ENCODE measurements at regions not wholly inside any gene's neighbourhood (a gene's known extent, or its start where the extent isn't known, plus 50 kb on each side); places are given as distances from the start of the nearest gene placed in this dataset.

- no peaks in the 10 kb centered on the region for H3K4me1 Mint-ChIP-seq (ENCODE audit: low read depth)
- no peak overlapping the region for H3K27ac Mint-ChIP-seq
- H3K4me3 Mint-ChIP-seq: no peak overlapping the region
- no peaks in the 10 kb centered on the region for H3K27me3 Mint-ChIP-seq
- no peaks in the 10 kb centered on the region for H3K36me3 Mint-ChIP-seq (ENCODE audit: low read depth)
- H3K9me3 Mint-ChIP-seq: peaks cover 35% of the 10 kb centered on the region
- intact Hi-C loops (cut with micrococcal nuclease): no loop called here
These were observed 933.0 kb upstream of the LCORL start for GRCh38 chr4:18954538-18954937.

DNA sequence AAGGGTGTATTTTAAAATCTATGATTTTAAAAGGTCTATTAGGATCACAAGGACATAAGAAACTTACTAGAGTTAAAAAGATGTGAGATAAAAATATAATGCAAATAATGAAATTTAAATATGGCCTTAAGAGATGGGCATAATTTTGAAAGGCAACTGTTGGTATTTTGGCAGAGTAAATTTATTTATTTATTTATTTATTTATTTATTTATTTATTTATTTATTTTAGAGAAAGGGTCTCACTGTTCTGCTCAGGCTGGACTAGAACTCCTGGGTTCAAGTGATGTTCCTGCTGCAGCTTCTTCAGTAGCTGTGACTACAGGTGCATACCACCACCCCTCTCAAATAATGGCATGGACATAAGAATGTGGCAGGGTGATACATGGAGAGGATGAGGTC, 932.1 kb upstream of the LCORL start:
- intact Hi-C loops (cut with micrococcal nuclease): no loop called here
- no peaks in the 10 kb centered on the region for H3K27me3 Mint-ChIP-seq
- no peaks in the 10 kb centered on the region for H3K36me3 Mint-ChIP-seq (ENCODE audit: low read depth)
- no peak overlapping the region for H3K4me3 Mint-ChIP-seq
- H3K9me3 Mint-ChIP-seq: peaks cover 26% of the 10 kb centered on the region
- no peaks in the 10 kb centered on the region for H3K4me1 Mint-ChIP-seq (ENCODE audit: low read depth)
- no peak overlapping the region for H3K27ac Mint-ChIP-seq

- intact Hi-C loops (cut with micrococcal nuclease): no loop called here
- Mint-ChIP-seq H3K27me3 (no peaks in the 10 kb centered on the region), H3K27ac (no peak overlapping the region), H3K4me1 (ENCODE audit: low read depth) (no peaks in the 10 kb centered on the region), H3K36me3 (ENCODE audit: low read depth) (no peaks in the 10 kb centered on the region), H3K9me3 (peaks cover 11% of the 10 kb centered on the region), H3K4me3 (no peak overlapping the region)
These were observed 923.9 kb upstream of the LCORL start for GRCh38 chr4:18945464-18945863.

GRCh38 chr4:18942874-18943273, 921.3 kb upstream of the LCORL start:
- intact Hi-C loops (cut with micrococcal nuclease): no loop called here
- Mint-ChIP-seq H3K4me3 (no peak overlapping the region), H3K27ac (no peak overlapping the region), H3K27me3 (no peaks in the 10 kb centered on the region), H3K9me3 (peaks cover 12% of the 10 kb centered on the region), H3K4me1 (ENCODE audit: low read depth) (no peaks in the 10 kb centered on the region), H3K36me3 (ENCODE audit: low read depth) (no peaks in the 10 kb centered on the region)

DNA sequence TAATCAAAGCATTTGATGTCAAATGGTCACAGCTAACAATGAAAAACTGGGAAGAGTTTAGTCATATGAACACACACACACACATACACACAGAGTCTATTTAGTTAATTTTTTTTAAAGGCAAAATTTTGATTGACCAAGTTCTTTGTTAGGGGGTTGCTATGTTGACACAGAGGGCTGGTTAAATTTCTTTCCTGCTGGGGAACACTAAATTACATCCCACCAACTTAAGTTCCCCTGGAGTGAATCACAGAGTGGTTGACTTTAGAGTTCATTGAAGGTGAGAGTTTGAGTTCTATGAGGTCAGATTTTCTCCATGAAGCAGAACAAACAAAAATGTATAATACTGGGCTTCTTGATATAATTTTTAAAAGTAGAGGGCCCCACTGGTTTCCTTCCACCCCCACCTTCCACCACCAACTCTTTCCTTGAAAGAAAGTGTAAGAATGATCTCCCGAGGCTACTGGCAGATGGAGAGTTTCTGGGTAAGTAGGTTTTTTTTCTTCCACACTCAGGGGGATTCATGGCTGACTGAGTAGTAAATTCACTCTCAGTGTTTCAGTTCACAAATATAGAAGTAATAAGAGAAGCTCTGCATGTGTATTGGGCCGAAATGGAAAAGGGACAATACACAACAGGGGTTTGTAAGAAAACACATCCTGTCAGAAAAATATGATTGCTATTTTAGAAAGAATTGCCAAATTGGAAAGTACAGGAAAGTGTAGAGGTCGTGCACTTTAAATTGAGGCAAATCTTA, 917.0 kb upstream of the LCORL start:
- Mint-ChIP-seq H3K36me3 (ENCODE audit: low read depth) (no peaks in the 10 kb centered on the region), H3K4me1 (ENCODE audit: low read depth) (no peaks in the 10 kb centered on the region), H3K27ac (no peak overlapping the region), H3K9me3 (peaks cover 37% of the 10 kb centered on the region), H3K27me3 (no peaks in the 10 kb centered on the region), H3K4me3 (no peak overlapping the region)
- intact Hi-C loops (cut with micrococcal nuclease): no loop called here

- no peak overlapping the region for H3K27ac Mint-ChIP-seq
- H3K4me1 Mint-ChIP-seq (ENCODE audit: low read depth): no peaks in the 10 kb centered on the region
- peaks cover 37% of the 10 kb centered on the region for H3K9me3 Mint-ChIP-seq
- intact Hi-C loops (cut with micrococcal nuclease): no loop called here
- no peak overlapping the region for H3K4me3 Mint-ChIP-seq
- no peaks in the 10 kb centered on the region for H3K36me3 Mint-ChIP-seq (ENCODE audit: low read depth)
- H3K27me3 Mint-ChIP-seq: no peaks in the 10 kb centered on the region
These were observed 916.2 kb upstream of the LCORL start for GRCh38 chr4:18937746-18938145.

- Mint-ChIP-seq H3K27me3 (no peaks in the 10 kb centered on the region), H3K4me1 (ENCODE audit: low read depth) (no peaks in the 10 kb centered on the region), H3K36me3 (ENCODE audit: low read depth) (no peaks in the 10 kb centered on the region), H3K27ac (no peak overlapping the region), H3K9me3 (peaks cover 37% of the 10 kb centered on the region), H3K4me3 (no peak overlapping the region)
- intact Hi-C loops (cut with micrococcal nuclease): no loop called here
These were observed 915.5 kb upstream of the LCORL start for GRCh38 chr4:18937080-18937479.

GRCh38 chr4:18935659-18936345, 914.2 kb upstream of the LCORL start:
- Mint-ChIP-seq H3K4me1 (ENCODE audit: low read depth) (no peaks in the 10 kb centered on the region), H3K27ac (no peak overlapping the region), H3K36me3 (ENCODE audit: low read depth) (no peaks in the 10 kb centered on the region), H3K4me3 (no peak overlapping the region), H3K9me3 (peaks cover 29% of the 10 kb centered on the region), H3K27me3 (no peaks in the 10 kb centered on the region)
- intact Hi-C loops (cut with micrococcal nuclease): no loop called here

GRCh38 chr4:18934197-18934596, 912.6 kb upstream of the LCORL start:
- no peak overlapping the region for H3K4me3 Mint-ChIP-seq
- no peak overlapping the region for H3K27ac Mint-ChIP-seq
- H3K36me3 Mint-ChIP-seq (ENCODE audit: low read depth): no peaks in the 10 kb centered on the region
- intact Hi-C loops (cut with micrococcal nuclease): no loop called here
- peaks cover 25% of the 10 kb centered on the region for H3K9me3 Mint-ChIP-seq
- no peaks in the 10 kb centered on the region for H3K4me1 Mint-ChIP-seq (ENCODE audit: low read depth)
- H3K27me3 Mint-ChIP-seq: no peaks in the 10 kb centered on the region

DNA sequence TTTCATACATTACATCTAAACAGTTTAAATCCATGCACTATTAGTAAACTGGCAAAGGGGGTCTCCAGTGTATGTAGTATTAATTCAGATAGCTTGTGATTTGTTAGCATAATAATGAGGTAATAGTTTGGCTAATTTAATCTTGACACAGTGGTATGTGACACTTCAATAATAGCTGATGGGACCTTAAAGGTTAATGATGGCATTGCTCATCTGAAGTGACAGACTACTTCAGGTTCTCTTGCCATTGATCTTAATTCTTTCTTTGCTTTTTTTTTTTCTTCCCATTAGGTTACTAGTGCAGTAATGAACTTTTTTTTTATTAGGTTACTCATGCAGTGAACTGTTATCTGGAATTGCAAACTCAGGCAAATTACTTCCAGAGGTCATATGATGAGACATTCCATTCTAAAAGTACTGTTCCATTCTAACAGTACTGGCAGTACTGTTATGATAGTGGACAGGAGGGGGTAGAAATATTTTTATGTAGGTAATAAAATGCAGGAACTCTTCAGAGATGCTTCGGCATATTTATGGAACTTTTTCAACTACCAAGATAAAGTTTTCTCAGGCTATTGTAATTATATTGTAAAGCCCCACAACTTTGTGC, 911.3 kb upstream of the LCORL start:
- H3K27me3 Mint-ChIP-seq: no peaks in the 10 kb centered on the region
- no peaks in the 10 kb centered on the region for H3K36me3 Mint-ChIP-seq (ENCODE audit: low read depth)
- H3K9me3 Mint-ChIP-seq: peaks cover 25% of the 10 kb centered on the region
- intact Hi-C loops (cut with micrococcal nuclease): no loop called here
- H3K4me3 Mint-ChIP-seq: no peak overlapping the region
- no peaks in the 10 kb centered on the region for H3K4me1 Mint-ChIP-seq (ENCODE audit: low read depth)
- H3K27ac Mint-ChIP-seq: no peak overlapping the region

DNA sequence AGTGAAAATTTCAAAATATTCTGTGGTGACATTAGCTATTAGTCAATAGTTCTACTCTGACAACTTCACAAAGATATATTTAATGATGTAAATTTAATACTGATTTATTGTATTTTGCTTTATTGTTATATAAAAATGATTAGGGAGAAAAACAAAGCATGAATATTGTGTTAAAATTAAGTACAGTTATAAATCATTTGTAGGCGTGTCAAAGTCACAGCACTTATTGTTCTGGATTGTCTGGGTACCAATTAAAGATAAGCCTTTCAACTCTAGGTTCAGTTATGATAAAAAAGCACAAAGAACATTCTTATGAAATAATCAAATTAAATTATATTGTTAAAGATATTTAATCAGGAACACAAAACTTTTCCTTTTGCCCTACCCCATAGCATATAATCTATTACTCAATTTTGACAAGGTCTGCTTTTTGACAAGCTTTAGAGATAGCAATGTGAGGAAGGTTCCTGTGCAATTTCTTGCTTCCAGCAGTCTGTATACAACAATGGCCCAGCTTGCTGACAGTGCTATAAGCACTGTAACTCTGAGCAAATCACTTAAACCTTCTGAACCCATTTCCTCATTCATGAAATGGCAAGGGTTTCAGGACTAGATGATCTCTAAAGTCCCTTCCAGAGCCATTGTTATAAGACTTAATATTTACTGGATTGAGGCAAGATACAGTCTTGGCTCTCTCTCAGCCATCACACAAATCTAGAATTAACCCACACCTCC, 910.3 kb upstream of the LCORL start:
- no peaks in the 10 kb centered on the region for H3K4me1 Mint-ChIP-seq (ENCODE audit: low read depth)
- H3K9me3 Mint-ChIP-seq: peaks cover 15% of the 10 kb centered on the region
- intact Hi-C loops (cut with micrococcal nuclease): no loop called here
- H3K27me3 Mint-ChIP-seq: no peaks in the 10 kb centered on the region
- no peak overlapping the region for H3K27ac Mint-ChIP-seq
- no peaks in the 10 kb centered on the region for H3K36me3 Mint-ChIP-seq (ENCODE audit: low read depth)
- H3K4me3 Mint-ChIP-seq: no peak overlapping the region

DNA sequence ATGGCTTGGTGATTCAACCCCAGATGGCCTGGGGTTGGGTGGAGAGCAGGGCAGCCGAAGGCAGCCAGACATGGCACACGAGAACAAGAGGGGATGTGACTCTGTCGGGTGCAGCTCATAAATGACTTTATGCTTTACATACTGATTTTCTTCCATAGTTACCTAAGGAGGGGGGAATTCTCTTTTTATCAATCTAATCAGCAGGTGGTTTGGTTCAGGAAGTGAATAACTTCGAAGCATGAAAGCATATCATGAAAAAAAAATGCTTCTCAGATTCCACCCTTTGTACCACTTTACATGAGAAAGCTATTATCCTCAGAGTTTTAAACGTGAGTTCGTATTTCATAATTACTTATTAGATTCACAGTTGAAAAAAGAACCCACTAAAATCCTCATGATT, 908.9 kb upstream of the LCORL start:
- Mint-ChIP-seq H3K9me3 (peaks cover 2% of the 10 kb centered on the region), H3K4me3 (no peak overlapping the region), H3K4me1 (ENCODE audit: low read depth) (no peaks in the 10 kb centered on the region), H3K27ac (no peak overlapping the region), H3K27me3 (no peaks in the 10 kb centered on the region), H3K36me3 (ENCODE audit: low read depth) (no peaks in the 10 kb centered on the region)
- intact Hi-C loops (cut with micrococcal nuclease): no loop called here

- Mint-ChIP-seq H3K36me3 (ENCODE audit: low read depth) (no peaks in the 10 kb centered on the region), H3K27me3 (no peaks in the 10 kb centered on the region), H3K27ac (no peak overlapping the region), H3K4me1 (ENCODE audit: low read depth) (no peaks in the 10 kb centered on the region), H3K4me3 (no peak overlapping the region), H3K9me3 (peaks cover 14% of the 10 kb centered on the region)
- intact Hi-C loops (cut with micrococcal nuclease): no loop called here
These were observed 902.1 kb upstream of the LCORL start for GRCh38 chr4:18923496-18924161.

GRCh38 chr4:18917689-18918088, 896.1 kb upstream of the LCORL start:
- peaks cover 30% of the 10 kb centered on the region for H3K9me3 Mint-ChIP-seq
- no peak overlapping the region for H3K27ac Mint-ChIP-seq
- no peaks in the 10 kb centered on the region for H3K36me3 Mint-ChIP-seq (ENCODE audit: low read depth)
- H3K27me3 Mint-ChIP-seq: no peaks in the 10 kb centered on the region
- intact Hi-C loops (cut with micrococcal nuclease): no loop called here
- H3K4me3 Mint-ChIP-seq: no peak overlapping the region
- H3K4me1 Mint-ChIP-seq (ENCODE audit: low read depth): no peaks in the 10 kb centered on the region

All from dendritic cell treated with granulocyte-macrophage colony-stimulating factor and Interleukin-4, amounts not matched to agents 40 ng/mL and 50 ng/mL, for 4 days (primary cell).